GM19240 (cell line): ENCODE measurements at regions not wholly inside any gene's neighbourhood (a gene's known extent, or its start where the extent isn't known, plus 50 kb on each side); places are given as distances from the start of the nearest gene placed in this dataset.

Experiments used
- DNase-seq: peaks from one replicate; pipeline ENCODE4 v3.0.0; 2011; ENCODE audit warnings: low spot score; ENCODE audit not compliant: insufficient read length

DNA sequence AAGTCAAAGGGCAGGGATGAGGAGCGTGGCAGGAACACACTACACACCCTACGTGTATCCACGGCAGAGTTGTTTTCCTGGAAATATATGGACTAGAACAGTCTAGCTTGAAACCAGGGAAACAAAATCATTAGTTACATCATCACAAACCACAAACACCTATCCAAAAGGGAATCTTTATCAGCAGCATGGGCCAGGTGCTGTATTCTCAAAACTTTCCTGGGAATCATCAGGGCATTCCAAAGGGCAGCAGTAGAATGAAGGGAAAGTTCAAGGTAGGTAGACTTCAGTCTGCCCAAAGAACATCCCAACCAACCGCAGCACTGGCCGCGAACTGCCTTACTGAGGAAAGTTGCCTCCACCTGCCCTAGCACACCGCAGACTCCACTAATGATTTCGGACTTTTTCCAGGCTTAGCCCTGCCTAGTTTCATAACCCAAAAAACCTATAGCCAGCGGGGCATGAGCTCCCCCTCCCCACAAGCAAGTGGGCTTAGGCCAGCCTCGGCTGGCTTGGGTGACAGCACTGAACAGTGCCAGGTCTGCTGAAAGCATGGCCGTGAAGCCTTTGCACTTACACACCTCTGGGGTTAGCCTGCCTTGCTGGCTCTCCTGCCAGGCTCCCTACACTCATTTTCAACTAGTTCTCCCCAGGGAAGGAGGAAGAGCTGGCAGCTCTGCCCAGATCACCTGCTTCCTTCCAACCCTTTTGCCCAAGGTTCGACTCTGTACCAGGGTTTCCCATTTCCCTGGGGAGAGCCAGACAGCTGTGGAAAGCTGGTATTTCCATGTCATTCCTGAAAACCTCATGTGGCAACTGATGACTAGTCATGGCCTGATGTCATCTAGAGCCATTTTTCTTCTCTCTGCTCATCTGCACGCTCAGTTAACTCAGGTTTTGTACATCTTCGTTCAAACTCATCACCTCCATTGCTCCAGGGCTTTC, 77.3 kb upstream of the UBAC2 start:
- DNase-seq: no peak

DNA sequence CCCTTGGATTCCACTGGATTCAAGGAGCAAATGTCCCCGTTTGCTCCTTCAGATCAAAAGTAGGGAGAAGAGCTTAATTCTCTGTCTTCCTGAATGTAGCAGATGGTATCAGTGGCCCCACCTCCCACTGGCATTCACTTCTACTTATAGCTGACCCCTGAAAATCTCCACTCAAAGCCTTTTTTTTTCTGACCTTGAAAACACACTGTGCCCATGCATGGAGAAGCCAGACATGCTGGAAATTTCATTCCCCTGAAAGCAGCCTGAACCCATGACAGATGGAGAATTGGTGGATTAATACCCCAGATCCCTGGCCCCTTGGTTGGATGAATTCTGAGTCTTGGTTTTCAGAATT, 76.6 kb upstream of the UBAC2 start:
- no peak for DNase-seq

DNA sequence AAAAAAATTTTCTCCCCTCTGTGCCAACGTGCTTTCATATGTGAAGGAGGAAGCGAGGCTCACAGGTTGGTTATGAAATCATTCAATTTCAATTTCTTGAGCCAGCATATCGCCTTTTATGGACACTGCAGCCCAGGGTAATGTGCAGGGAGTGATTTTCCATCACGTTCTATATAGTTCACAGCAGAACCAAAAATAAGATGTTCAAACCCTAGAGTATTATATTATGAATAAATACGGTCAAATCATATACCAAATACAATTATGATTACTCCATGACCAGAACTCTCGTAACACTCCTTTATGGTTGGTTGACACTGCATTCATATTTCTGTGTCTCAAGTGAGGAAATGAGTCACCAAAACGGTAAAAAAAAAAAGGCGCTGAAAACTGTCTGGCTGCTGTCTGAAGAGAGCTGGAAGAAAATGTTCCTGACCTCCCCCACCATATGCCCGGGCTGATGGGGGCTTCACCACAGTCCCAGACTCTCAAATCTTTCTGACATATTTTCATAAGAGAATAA, 75.8 kb upstream of the UBAC2 start:
- no peak for DNase-seq

DNA sequence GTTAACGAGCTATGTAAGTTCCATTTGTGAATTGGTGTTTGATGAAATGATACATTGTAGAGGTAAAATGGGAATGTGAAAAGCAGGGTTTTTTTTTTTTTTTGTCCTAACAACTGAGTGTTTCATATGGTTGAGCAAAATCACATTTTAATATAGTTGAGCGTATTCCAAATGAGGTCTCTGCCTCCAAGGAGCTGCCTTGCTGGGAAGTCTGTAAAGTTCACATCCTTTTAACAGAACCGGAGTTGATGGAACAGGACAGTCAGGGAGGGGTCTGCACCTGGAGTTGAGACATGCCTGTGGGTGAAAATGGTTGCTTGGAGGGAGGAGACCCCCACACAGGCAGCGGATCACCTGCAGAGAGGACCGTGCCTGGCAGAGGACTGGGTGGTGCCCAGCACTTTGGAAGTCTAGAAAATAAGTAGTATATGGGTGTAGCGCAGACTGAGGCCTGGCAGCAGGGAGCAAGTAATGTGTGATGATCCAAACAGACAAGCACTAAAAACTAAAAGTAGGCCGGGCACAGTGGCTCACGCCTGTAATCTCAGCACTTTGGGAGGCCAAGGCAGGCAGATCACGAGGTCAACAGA, 75.2 kb upstream of the UBAC2 start:
- no peak for DNase-seq

DNA sequence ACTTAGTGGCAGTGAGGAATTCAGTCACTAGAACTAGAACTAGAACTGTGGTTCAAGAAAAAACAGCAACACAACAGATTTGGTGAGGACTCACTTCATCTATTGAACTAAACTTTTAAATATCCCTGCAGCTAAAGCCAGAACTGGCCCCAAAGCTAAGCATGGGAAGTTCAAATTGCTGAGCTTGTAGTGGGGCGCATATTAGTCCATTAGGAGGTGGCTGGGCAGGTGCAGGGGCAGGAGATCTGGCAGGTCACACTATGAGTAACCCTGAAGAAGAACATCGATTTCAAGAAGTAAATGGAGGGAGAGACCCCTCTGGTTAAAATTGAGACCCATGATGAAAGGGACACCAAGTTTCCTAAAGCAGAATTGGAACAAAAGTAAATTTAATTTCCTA, 73.8 kb upstream of the UBAC2 start:
- no peak for DNase-seq

DNA sequence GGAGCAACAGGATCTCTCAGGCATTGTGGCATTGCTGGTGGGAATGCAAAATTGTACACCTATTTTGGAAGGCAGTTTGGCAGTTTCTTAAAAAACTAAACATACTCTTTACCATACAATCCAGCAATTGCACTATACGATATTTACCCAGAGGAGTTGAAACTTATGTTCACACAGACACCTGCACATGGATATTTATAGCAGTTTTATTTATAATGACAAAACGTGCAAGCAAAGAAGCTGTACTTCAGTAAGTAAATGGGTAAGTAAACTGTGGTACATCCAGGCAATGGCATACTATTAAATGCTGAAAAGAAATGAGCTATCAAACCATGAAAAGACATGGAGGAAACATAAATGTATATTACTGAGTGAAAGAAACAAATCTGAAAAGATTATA, 71.6 kb upstream of the UBAC2 start:
- DNase-seq: no peak

DNA sequence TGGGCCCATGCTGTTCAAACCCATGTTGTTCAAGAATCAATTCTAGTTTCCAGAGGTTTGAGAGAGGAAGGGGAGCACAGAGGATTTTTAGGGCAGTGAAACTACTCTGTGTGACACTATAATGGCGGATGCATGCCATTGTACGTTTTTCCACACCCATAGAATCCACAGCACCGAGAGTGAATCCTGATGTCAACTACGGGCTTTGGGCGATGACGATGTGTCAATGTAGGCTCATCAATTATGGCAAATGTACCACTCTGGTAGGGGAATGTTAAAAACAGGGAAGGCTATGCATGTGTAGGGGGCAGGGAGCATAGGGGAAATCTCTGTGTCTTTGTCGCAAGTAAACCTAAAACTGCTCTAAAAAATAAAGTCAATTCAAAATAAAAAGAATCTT, 70.7 kb upstream of the UBAC2 start:
- no peak for DNase-seq

DNA sequence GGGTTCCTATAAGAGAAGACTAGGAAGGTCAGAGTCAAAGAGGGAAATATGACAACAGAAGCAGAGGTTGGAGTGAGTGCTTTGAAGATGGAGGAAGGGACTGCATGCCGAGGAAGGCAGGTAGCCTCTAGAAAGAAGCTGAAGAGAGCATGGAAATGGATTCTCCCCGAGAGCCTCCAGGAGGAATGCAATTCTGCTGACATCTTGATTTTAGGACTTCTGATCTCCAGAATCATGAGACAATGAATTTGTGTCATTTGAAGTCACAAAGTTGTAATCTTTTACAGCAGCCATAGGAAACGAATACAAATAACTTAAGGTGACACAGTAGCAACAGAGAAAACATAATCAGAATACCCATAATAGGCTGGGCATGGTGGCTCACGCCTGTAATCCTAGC, 69.2 kb upstream of the UBAC2 start:
- no peak for DNase-seq

DNA sequence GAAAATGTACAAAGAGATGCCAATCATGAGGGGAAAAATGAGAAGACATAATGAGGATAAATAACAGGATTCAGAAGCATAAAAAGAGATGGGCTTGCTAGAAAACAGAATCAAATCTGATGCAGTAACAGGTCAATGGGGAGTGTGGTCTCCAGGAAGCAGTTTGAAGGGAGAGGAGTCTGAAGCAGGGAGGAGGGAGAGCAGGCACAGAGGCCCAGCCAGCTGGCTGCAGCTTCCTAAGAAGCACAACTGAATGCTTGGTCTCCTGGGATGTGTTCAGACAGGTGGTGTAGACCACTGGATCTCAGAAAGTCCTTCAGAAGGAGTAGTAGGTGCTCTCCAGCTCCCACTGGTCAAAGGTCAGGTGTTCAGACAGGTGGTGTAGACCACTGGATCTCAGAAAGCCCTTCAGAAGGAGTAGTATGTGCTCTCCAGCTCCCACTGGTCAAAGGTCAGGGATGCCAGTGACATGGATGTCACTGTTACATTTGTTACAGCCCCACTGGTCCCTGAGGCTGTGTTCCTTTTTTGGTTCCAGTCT, 68.3 kb upstream of the UBAC2 start:
- DNase-seq: no peak

DNA sequence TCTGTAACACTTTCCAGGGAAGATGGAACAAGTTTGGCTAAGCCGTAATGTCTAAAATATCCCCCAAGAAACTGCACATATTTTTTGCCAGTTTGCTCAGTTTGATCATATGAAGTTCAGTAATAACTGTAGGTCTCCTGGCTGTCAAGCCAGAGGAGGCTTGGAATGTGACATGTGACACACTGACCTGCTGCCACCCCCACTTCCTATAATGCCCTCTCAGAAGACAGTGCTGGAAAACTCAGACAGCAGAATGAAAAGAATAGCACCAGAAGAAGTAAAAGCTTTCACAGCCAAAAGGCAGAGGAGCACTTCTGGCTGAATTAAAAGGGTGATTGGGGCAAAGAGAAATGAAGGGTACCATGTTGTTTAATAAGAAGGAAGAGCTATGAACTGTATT, 67.4 kb upstream of the UBAC2 start:
- no peak for DNase-seq

DNA sequence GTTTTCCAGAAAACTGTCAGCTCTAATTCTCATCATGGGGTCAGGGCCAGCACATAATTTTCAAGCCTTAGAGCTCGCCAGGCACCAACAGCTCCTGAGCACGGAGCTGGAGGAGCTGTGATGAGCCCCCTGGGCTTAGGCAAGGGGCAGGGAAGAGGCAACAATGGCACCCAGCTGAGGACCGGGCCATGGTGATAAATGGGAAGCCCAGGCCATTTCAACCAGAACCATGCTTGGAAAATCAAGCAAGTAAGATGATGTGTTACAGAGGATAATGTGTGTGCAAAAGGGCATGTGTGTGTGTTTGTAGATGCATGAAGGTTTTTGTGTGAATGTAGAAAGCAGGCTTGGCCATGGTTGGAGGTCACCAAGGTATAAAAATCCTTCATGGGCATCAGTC, 66.8 kb upstream of the UBAC2 start:
- no peak for DNase-seq

DNA sequence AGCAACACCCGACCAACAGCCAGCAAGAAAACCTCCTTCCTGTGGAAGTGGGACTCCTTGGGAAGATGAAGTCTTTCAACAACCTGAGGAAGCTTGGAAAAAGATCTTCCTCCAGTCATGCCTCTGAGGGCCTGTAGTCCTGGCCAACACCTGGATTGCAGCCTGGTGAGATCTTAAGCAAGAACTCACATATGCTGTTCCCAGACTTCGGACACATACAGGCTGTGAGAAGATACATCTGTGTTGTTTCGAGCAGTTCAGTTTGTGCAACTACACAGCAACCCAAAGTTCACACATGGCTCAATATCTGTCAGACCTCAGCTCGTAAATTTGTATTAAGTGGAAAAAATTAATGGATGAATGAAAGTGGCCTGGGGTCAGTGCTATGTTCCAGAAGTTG, 65.1 kb upstream of the UBAC2 start:
- DNase-seq: no peak

DNA sequence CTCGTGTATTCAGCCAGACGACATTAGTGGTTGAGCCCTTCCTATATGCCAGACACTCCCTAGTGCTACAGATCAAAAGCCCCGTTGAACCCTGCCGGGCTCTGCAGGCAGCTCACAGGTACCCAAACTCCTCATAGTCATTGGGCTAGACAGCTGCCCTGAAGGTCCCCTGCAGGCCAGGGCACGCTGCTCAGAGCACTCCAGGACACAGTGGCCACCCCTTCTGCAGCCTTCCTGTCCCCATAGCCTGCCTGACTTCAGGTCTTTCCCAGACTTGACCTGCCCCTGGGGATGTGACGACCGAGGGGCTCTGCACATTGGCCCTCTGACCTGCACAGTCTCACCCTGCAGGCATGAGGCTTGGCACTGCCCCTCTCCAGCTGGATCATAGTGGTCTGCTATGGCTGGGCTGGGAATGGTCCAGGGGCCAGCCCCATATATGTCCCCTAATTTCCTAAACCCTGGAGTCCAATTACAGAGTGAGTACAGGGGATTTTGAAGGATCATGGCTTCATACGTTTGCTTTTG, 64.2 kb upstream of the UBAC2 start:
- DNase-seq: no peak

DNA sequence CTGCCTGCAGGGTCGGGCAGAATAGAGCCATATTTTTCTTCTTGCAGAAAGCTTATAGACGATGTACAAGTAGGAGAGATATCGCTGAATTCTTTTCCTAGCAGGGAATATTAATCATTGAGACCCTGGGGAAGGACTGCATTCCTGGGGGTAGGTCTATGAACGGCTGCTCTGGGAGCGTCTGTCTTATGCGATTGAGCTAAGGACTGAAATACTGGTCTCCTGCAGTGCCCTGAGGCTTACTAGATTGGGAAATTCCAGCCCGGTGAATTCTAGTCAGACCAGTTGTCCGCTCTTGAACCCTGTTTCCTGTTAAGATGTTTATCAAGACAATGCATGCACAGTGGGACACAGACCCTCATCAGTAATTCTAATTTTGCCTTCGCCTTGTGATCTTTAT, 59.8 kb upstream of the UBAC2 start:
- DNase-seq: no peak

DNA sequence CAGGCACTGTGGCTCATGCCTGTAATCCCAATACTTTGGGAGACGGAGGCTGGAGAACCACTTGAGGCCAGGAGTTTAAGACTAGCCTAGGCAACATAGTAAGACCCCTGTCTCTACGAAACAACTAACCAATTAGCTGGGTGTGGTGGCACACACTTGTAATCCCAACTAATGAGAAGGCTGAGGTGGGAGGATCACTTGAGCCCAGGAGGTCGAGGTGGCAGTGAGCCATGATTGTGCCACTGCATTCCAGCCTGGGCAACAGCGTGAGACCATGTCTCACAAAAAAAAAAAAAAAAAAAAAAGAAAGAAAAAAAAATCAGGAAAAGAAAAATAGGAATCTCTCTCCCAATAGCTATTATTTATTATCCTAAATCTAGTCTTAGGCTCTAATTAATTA, 56.8 kb upstream of the UBAC2 start:
- no peak for DNase-seq

DNA sequence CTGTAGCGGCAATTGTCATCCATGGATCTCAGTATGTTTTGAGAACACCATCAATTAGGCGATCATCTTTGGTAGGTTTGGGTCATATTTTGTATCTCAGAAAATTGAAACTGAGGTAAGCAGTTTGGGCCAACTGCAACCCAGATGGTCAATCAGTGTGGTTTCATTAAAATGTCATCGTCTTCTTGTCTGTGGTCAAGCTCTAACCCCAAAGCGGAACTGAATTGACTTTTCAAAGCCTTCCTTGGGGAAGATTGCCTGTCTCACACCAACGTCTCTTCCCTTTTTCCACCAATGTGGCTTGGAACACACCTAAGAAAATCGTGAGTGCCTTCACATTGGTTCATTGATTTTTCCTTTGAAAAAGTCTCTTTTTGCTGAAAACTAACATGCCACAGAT, 56.3 kb upstream of the UBAC2 start:
- peak; percentile 20 for DNase-seq

DNA sequence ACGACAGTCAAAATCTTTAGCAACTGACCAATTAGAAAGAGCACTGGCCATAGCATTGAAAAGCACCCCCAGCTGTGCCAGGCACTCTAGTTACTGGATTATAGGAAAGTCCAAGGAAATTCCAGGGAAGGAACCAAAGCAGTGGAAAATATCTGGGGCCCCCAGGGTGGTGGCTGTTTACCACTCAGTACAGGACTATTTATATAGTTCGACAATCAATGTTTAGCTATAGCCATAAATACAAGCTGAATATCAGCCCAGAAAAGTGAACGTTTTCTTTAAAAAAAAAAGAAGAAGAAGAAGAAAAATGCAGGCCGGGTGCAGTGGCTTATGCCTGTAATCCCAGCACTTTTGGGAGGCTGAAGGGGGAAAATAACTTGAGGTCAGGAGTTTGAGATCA, 55.2 kb upstream of the UBAC2 start:
- DNase-seq: no peak

DNA sequence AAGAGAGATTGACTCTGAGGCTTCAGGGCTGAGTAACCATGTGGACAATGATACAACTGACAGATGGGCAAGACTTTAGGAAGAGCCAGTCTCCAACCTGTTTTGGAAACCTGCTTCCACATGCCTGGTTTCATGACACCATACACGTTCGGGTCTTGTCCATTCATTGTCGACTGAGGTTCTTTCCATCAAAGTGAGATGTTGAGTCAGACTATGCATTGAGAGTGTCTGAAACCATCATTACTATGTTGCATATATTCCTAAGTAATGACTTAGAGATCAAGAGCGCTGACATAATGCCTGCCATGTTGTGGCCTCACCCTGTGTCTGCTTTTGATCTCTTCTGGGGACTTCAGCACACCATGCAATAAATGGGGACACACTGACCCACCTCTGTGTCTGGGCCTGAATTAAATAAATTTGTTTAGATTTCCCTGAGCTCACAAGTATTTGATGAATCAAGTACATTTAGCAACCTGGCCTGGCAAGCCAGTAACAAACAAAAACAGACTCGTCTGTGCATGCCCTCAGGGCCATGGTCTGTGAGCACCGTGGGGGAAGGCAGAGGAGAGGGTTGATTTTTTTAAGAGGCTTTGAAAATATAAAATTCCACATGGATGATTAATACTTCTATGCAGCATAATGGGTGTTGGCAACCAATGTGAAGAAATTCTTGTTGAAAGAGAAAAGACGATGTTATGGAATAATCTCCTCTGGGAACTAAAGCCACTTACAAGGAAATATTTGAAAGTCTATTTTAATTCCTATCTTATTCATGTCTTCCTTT, 49.9 kb upstream of the UBAC2 start:
- DNase-seq: no peak
